Brain microvascular endothelial cell (primary cell): ENCODE measurements at regions not wholly inside any gene's neighbourhood (a gene's known extent, or its start where the extent isn't known, plus 50 kb on each side); places are given as distances from the start of the nearest gene placed in this dataset.

Source experiments
- DNase-seq: peaks from one replicate; pipeline ENCODE4 v3.0.0-alpha.2; 2020
- H3K27ac ChIP-seq: fragments of 250-450 bp; sonication (Bioruptor Pico); 2 replicates; pipeline ENCODE4 v1.5.1; 2020; ENCODE audit warnings: mild to moderate bottlenecking, moderate library complexity
- H3K27me3 ChIP-seq: fragments of 250-450 bp; sonication (Bioruptor Pico); replicated peaks from 2 replicates; pipeline ENCODE4 v1.5.1; 2020; ENCODE audit warnings: mild to moderate bottlenecking
- H3K36me3 ChIP-seq: fragments of 250-450 bp; sonication (Bioruptor Pico); replicated peaks from 2 replicates; pipeline ENCODE4 v1.5.1; 2020; ENCODE audit warnings: mild to moderate bottlenecking
- H3K4me3 ChIP-seq: 2 replicates; pipeline ENCODE4 v1.5.1; 2011; ENCODE audit warnings: low read depth, mild to moderate bottlenecking, control low read depth, low read length, moderate library complexity
- in situ Hi-C: cut with HindIII; loops from 2 replicates; pipeline ENCODE4 v1.10.0; 2017; ENCODE audit warnings: low sequenced_read_pairs, low pct_ligation_motif_present
- TF ChIP-seq, protein P1 (sequence below): IDR thresholded peaks from 2 replicates; pipeline ENCODE4 v1.5.1; 2011; ENCODE audit warnings: low read depth, mild to moderate bottlenecking, moderate library complexity, low read length, control low read depth, inconsistent platforms; ENCODE audit errors: missing control alignments

DNA sequence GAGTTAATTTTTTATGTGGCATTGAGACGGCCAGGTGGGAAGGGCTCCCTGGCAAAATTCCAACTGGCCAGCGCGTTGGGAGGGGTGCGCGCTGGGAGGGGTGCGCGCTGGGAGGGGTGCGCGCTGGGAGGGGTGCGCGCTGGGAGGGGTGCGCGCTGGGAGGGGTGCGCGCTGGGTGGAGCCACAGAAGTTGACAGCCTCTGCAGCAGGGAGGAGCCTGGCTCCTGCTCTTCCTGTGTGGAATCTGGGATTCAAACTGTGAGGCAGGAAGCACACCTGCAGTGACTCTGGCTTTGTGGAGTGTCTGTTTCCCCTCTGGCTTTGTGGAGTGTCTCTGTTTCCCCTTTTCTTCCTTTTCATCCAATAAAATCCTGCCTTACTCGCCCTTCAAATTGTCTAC lies 147.9 kb upstream of the CBLN2 start:
- in situ Hi-C loops, result no loop called here
- no peak overlapping the region for H3K27ac ChIP-seq
- TF ChIP-seq, protein P1, sequence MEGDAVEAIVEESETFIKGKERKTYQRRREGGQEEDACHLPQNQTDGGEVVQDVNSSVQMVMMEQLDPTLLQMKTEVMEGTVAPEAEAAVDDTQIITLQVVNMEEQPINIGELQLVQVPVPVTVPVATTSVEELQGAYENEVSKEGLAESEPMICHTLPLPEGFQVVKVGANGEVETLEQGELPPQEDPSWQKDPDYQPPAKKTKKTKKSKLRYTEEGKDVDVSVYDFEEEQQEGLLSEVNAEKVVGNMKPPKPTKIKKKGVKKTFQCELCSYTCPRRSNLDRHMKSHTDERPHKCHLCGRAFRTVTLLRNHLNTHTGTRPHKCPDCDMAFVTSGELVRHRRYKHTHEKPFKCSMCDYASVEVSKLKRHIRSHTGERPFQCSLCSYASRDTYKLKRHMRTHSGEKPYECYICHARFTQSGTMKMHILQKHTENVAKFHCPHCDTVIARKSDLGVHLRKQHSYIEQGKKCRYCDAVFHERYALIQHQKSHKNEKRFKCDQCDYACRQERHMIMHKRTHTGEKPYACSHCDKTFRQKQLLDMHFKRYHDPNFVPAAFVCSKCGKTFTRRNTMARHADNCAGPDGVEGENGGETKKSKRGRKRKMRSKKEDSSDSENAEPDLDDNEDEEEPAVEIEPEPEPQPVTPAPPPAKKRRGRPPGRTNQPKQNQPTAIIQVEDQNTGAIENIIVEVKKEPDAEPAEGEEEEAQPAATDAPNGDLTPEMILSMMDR, result no peak
- no peak for DNase-seq
- H3K27me3 ChIP-seq, result no peaks in the 10 kb centered on the region
- no peak overlapping the region for H3K4me3 ChIP-seq
- H3K36me3 ChIP-seq, result no peaks in the 10 kb centered on the region

DNA sequence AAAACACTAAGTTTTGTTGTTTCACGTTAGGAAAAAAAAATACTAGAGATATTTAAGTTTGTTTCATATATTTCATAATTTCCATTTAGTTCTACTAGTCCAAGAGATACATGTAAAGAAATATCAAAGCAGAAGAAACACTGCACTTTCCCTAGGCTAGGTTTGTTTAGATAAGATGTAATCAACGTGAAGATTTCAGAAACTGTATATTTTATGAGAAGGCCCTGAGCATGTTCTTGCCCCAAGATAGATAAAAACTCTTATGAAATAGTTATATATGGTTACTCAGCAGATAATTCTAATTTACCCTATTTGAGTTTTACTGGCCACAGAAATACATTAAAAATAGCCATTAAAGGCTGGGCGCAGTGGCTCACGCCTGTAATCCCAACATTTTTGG lies 143.6 kb upstream of the CBLN2 start:
- no peaks in the 10 kb centered on the region for H3K36me3 ChIP-seq
- no peaks in the 10 kb centered on the region for H3K27me3 ChIP-seq
- TF ChIP-seq, protein P1, result no peak
- H3K27ac ChIP-seq, result no peak overlapping the region
- no peak overlapping the region for H3K4me3 ChIP-seq
- in situ Hi-C loops, result no loop called here
- DNase-seq, result no peak

DNA sequence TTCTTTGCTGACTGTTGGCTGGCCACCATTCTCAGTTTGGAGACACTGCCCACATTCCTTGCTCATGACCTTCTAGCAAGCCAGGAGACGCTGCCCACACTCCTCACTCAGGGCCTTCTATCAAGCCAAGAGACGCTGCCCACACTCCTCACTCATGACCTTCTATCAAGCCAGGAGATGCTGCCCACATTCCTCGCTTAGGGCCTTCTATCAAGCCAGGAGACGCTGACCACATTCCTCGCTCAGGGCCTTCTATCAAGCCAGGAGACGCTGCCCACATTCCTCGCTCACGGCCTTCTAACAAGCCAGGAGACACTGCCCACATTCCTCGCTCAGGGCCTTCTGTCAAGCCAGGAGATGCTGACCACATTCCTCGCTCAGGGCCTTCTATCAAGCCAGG lies 131.3 kb upstream of the CBLN2 start:
- Histone ChIP-seq H3K36me3 (no peaks in the 10 kb centered on the region), H3K4me3 (no peak overlapping the region), H3K27me3 (no peaks in the 10 kb centered on the region), H3K27ac (no peak overlapping the region)
- no peak for DNase-seq
- TF ChIP-seq, protein P1, result no peak
- in situ Hi-C loops, result no loop called here

- Histone ChIP-seq H3K27me3 (no peaks in the 10 kb centered on the region), H3K36me3 (no peaks in the 10 kb centered on the region), H3K27ac (no peak overlapping the region), H3K4me3 (no peak overlapping the region)
- TF ChIP-seq, protein P1, result no peak
- in situ Hi-C loops, result no loop called here
- no peak for DNase-seq
Measured at GRCh38 chr18:72674710-72675109, 130.6 kb upstream of the CBLN2 start.

DNA sequence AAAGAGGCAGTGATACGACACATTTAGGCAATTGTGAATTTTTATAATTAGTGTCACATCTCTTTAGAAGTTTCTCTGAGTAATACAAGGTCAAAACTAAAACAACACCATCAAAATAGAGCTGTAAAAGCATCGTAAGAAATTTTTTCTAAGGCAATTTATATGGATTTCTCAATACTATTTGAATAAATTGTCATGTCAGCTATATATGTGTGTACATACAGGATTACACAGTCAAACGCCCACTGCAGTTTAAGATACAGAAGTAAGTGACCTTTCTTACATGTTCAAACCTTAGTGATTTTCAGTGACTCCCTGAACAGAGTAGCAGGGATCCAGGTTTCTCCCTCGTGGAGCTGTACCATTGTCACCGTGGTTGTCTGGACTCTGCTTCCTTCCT lies 129.1 kb upstream of the CBLN2 start:
- Histone ChIP-seq H3K27me3 (no peaks in the 10 kb centered on the region), H3K36me3 (no peaks in the 10 kb centered on the region), H3K27ac (no peak overlapping the region), H3K4me3 (no peak overlapping the region)
- DNase-seq, result no peak
- in situ Hi-C loops, result no loop called here
- TF ChIP-seq, protein P1, result no peak

DNA sequence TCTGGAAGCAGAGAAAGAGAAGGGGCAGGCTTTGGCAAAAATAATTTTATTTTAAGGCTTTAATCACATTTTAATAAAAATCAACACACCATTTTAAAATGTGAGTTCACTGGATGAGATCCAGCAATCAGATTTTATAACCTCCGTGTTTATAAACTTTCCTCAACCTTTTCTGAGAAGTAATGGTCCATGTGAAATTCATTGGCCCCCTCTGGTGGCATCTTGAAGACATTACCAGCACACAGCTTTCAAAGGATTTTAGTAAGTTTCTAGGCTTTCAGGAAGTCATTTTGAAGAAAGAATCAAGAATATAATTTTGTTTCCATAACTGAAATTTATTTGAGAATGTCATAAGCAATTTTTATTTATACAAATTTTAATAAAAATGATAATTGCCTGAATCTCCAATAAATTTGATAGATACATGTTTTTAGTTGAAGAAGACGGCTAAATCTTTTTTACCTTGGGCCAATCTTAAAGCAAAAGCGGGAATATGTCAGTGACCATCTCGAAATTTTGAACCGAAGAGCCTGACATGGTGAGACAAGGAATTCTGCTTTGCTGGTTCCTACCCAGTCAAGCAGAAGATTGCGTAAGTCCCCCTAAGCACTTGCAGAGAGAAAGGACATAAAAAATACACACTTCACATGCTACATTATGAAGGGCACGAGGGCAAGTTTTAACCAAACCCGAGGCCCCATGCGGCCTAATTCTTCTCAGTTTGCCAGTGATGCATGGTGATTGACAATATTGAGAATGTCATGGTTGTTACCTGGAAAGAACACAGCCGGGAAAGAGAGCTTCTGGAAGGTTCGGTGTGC lies 128.4 kb upstream of the CBLN2 start:
- Histone ChIP-seq H3K27ac (no peak overlapping the region), H3K27me3 (no peaks in the 10 kb centered on the region), H3K36me3 (no peaks in the 10 kb centered on the region), H3K4me3 (no peak overlapping the region)
- peak; percentile 28 for DNase-seq
- TF ChIP-seq, protein P1, result peak; percentile 63
- in situ Hi-C loops, result no loop called here
